ENCODE measurements at regions not wholly inside any gene's neighbourhood (a gene's known extent, or its start where the extent isn't known, plus 50 kb on each side); places are given as distances from the start of the nearest gene placed in this dataset.
"Not testable (repeated sequence)": the region's sequence is repeated elsewhere in the genome, so short reads cannot be mapped to it uniquely, and the experiment has no call there.

GRCh38 chr12:47478426-47478825 is 227.4 kb downstream of the RPAP3 start:
- no peaks in the 10 kb centered on the region for H3K9me2 ChIP-seq (ENCODE audit: insufficient read depth)
- no peak overlapping the region for H3K9ac ChIP-seq
- H3K4me3 ChIP-seq, result no peak overlapping the region
- WGBS, 2 experiments (ENCODE audit: low coverage in 1 of 2, low lambda C conversion rate in 2 of 2, missing lambda C conversion rate in 2 of 2), result 22 to 23% methylated on average over 1 of the region's 1 CpG
- in situ Hi-C loops (cut with MboI), result no loop called here
- no peaks in the 10 kb centered on the region for H3F3A ChIP-seq (ENCODE audit: insufficient read depth)
- no peaks in the 10 kb centered on the region for H3K36me3 ChIP-seq (ENCODE audit: low read depth)
- H3K9me3 ChIP-seq (ENCODE audit: low read depth), result no peaks in the 10 kb centered on the region
- TF ChIP-seq EZH2 (IDR thresholded peaks at IDR 0.05; ENCODE audit: insufficient read depth, poor library complexity, severe bottlenecking) (no peak), EZH2phosphoT487 (IDR thresholded peaks at IDR 0.05; ENCODE audit: insufficient read depth, low read depth) (no peak)
- DNase-seq, result no peak
- H3K27ac ChIP-seq, result no peak overlapping the region
- H3K79me2 ChIP-seq (ENCODE audit: insufficient read depth), result no peaks in the 10 kb centered on the region
- H3K4me1 ChIP-seq (ENCODE audit: insufficient read depth), result no peaks in the 10 kb centered on the region
- no peak overlapping the region for H3K4me2 ChIP-seq (ENCODE audit: unreplicated experiment)
- H3K27me3 ChIP-seq (replicated peaks; ENCODE audit: insufficient read depth), result peaks cover 20% of the 10 kb centered on the region
- H4K20me1 ChIP-seq (ENCODE audit: insufficient read depth), result no peaks in the 10 kb centered on the region
- no peak overlapping the region for H2AFZ ChIP-seq

GRCh38 chr12:47473091-47473490 is 232.7 kb downstream of the RPAP3 start:
- H3K9me3 ChIP-seq (ENCODE audit: low read depth), result no peaks in the 10 kb centered on the region
- whole genome bisulfite sequencing, 2 experiments (ENCODE audit: low coverage in 1 of 2, low lambda C conversion rate in 2 of 2, missing lambda C conversion rate in 2 of 2), result 34 to 47% methylated on average over 3 of the region's 3 CpGs
- no peaks in the 10 kb centered on the region for H3K4me1 ChIP-seq (ENCODE audit: insufficient read depth)
- TF ChIP-seq EZH2phosphoT487 (IDR thresholded peaks at IDR 0.05; ENCODE audit: insufficient read depth, low read depth), result no peak
- H2AFZ ChIP-seq, result no peak overlapping the region
- no peak overlapping the region for H3K9ac ChIP-seq
- no peak overlapping the region for H3K27ac ChIP-seq
- no peak for DNase-seq
- no peaks in the 10 kb centered on the region for H3K79me2 ChIP-seq (ENCODE audit: insufficient read depth)
- no peak overlapping the region for H3K4me2 ChIP-seq (ENCODE audit: unreplicated experiment)
- H3K27me3 ChIP-seq (replicated peaks; ENCODE audit: insufficient read depth), result 0 out of 2 replicates have a peak, but pooled peaks cover 3% of the 10 kb centered on the region
- in situ Hi-C loops (cut with MboI), result no loop called here
- no peak overlapping the region for H3K4me3 ChIP-seq
- H3F3A ChIP-seq (ENCODE audit: insufficient read depth), result no peaks in the 10 kb centered on the region
- no peaks in the 10 kb centered on the region for H3K36me3 ChIP-seq (ENCODE audit: low read depth)
- H3K9me2 ChIP-seq (ENCODE audit: insufficient read depth), result no peaks in the 10 kb centered on the region
- no peaks in the 10 kb centered on the region for H4K20me1 ChIP-seq (ENCODE audit: insufficient read depth)

- H3K4me1 ChIP-seq (ENCODE audit: insufficient read depth); H3K4me2 ChIP-seq (ENCODE audit: unreplicated experiment); in situ Hi-C loops (cut with MboI); H2AFZ ChIP-seq; H3K9me2 ChIP-seq (ENCODE audit: insufficient read depth); H4K20me1 ChIP-seq (ENCODE audit: insufficient read depth); H3K27ac ChIP-seq; H3F3A ChIP-seq (ENCODE audit: insufficient read depth); H3K79me2 ChIP-seq (ENCODE audit: insufficient read depth); H3K36me3 ChIP-seq (ENCODE audit: low read depth); H3K9ac ChIP-seq; H3K9me3 ChIP-seq (ENCODE audit: low read depth); H3K4me3 ChIP-seq; DNase-seq; H3K27me3 ChIP-seq (replicated peaks; ENCODE audit: insufficient read depth): not testable (repeated sequence)
- 26 to 30% methylated on average over 1 of the region's 1 CpG for WGBS, 2 experiments (ENCODE audit: low coverage in 1 of 2, low lambda C conversion rate in 2 of 2, missing lambda C conversion rate in 2 of 2)
Observed at GRCh38 chr12:47470349-47470748, 235.5 kb downstream of the RPAP3 start.

- H3K9me2 ChIP-seq (ENCODE audit: insufficient read depth); H3K4me2 ChIP-seq (ENCODE audit: unreplicated experiment); H3K79me2 ChIP-seq (ENCODE audit: insufficient read depth); H3K27me3 ChIP-seq (replicated peaks; ENCODE audit: insufficient read depth); in situ Hi-C loops (cut with MboI); H3K27ac ChIP-seq; H3K4me3 ChIP-seq; DNase-seq; H3K9ac ChIP-seq; H2AFZ ChIP-seq; H3F3A ChIP-seq (ENCODE audit: insufficient read depth); H3K36me3 ChIP-seq (ENCODE audit: low read depth); H3K4me1 ChIP-seq (ENCODE audit: insufficient read depth); H3K9me3 ChIP-seq (ENCODE audit: low read depth); H4K20me1 ChIP-seq (ENCODE audit: insufficient read depth): not testable (repeated sequence)
- WGBS, 2 experiments (ENCODE audit: low coverage in 1 of 2, low lambda C conversion rate in 2 of 2, missing lambda C conversion rate in 2 of 2), result 53 to 56% methylated on average over 5 of the region's 5 CpGs
Observed at GRCh38 chr12:47463918-47464317, 241.9 kb downstream of the RPAP3 start.

GRCh38 chr12:47458279-47458678 is 247.6 kb downstream of the RPAP3 start:
- in situ Hi-C loops (cut with MboI), result no loop called here
- no peak for TF ChIP-seq EZH2 (IDR thresholded peaks at IDR 0.05; ENCODE audit: insufficient read depth, poor library complexity, severe bottlenecking)
- TF ChIP-seq EZH2phosphoT487 (IDR thresholded peaks at IDR 0.05; ENCODE audit: insufficient read depth, low read depth), result no peak
- no peak overlapping the region for H2AFZ ChIP-seq
- H3K9ac ChIP-seq, result no peak overlapping the region
- no peaks in the 10 kb centered on the region for H3K4me1 ChIP-seq (ENCODE audit: insufficient read depth)
- no peaks in the 10 kb centered on the region for H3F3A ChIP-seq (ENCODE audit: insufficient read depth)
- H3K36me3 ChIP-seq (ENCODE audit: low read depth), result no peaks in the 10 kb centered on the region
- no peaks in the 10 kb centered on the region for H4K20me1 ChIP-seq (ENCODE audit: insufficient read depth)
- H3K79me2 ChIP-seq (ENCODE audit: insufficient read depth), result no peaks in the 10 kb centered on the region
- WGBS, 2 experiments (ENCODE audit: low coverage in 1 of 2, low lambda C conversion rate in 2 of 2, missing lambda C conversion rate in 2 of 2), result 54 to 59% methylated on average over 4 of the region's 4 CpGs
- H3K27me3 ChIP-seq (replicated peaks; ENCODE audit: insufficient read depth), result peaks cover 6% of the 10 kb centered on the region; the same call in 1 of the 2 replicates
- no peak overlapping the region for H3K4me3 ChIP-seq
- no peak overlapping the region for H3K4me2 ChIP-seq (ENCODE audit: unreplicated experiment)
- H3K9me3 ChIP-seq (ENCODE audit: low read depth), result no peaks in the 10 kb centered on the region
- no peak overlapping the region for H3K27ac ChIP-seq
- DNase-seq, result no peak
- no peaks in the 10 kb centered on the region for H3K9me2 ChIP-seq (ENCODE audit: insufficient read depth)
